ENCODE measurements at regions not wholly inside any gene's neighbourhood (a gene's known extent, or its start where the extent isn't known, plus 50 kb on each side); places are given as distances from the start of the nearest gene placed in this dataset.

- peaks cover 6 to 23% (median 12%) of the 10 kb centered on the region in 3 experiments for H3K36me3 Mint-ChIP-seq (ENCODE audit: insufficient read depth in 1 of 3, low read depth in 3 of 3)
- no peak overlapping the region for H3K14ac ChIP-seq (ENCODE audit: insufficient read depth, low read length)
- no peak overlapping the region for H3K4me2 ChIP-seq (ENCODE audit: insufficient read depth, insufficient read length, low read length)
- H3K27me3 Mint-ChIP-seq (ENCODE audit: low read depth) = no peaks in the 10 kb centered on the region
- H3K4ac ChIP-seq (ENCODE audit: low read depth, low read length) = no peak overlapping the region
- H2BK20ac ChIP-seq (ENCODE audit: low read depth, low read length, poor library complexity, severe bottlenecking) = no peak overlapping the region
- no peak overlapping the region for H2AK5ac ChIP-seq (ENCODE audit: insufficient read length, low read length)
- H4K8ac ChIP-seq (replicated peaks; ENCODE audit: insufficient read length, low read depth, low read length) = no peak overlapping the region
- H3K23ac ChIP-seq (ENCODE audit: insufficient read length, low read depth, low read length) = no peak overlapping the region
- no peak overlapping the region for H3K18ac ChIP-seq (ENCODE audit: insufficient read length, low read depth, low read length)
- H2AFZ ChIP-seq (ENCODE audit: low read length) = no peak overlapping the region
- no peaks in the 10 kb centered on the region for H3K4me1 Mint-ChIP-seq
- no peaks in the 10 kb centered on the region for H3K27me3 ChIP-seq (ENCODE audit: insufficient read depth, low read length)
- no peak overlapping the region for H2BK120ac ChIP-seq (ENCODE audit: low read depth, low read length, poor library complexity, severe bottlenecking)
- H3T11ph ChIP-seq (ENCODE audit: low read length) = no peak overlapping the region
- H2BK5ac ChIP-seq (ENCODE audit: insufficient read length, low read length) = no peak overlapping the region
- H3K27ac ChIP-seq (ENCODE audit: insufficient read length, low read depth, low read length) = no peak overlapping the region
- H2BK12ac ChIP-seq (ENCODE audit: insufficient read length, low read depth, low read length) = no peak overlapping the region
- DNase-seq = no peak
- H2BK15ac ChIP-seq (ENCODE audit: low read depth, low read length) = no peak overlapping the region
- no peaks in the 10 kb centered on the region for H3K4me1 ChIP-seq (ENCODE audit: insufficient read depth, low read length)
- TF ChIP-seq CTCF (conservative IDR thresholded peaks at IDR 0.05) = no peak
- H3K27ac Mint-ChIP-seq = no peak overlapping the region
- no peak overlapping the region for H3K9ac ChIP-seq (ENCODE audit: extremely low read depth, insufficient read length, low read length)
- H4K5ac ChIP-seq (ENCODE audit: insufficient read length, low read depth, low read length) = no peak overlapping the region
- no peaks in the 10 kb centered on the region for H3K23me2 ChIP-seq (ENCODE audit: insufficient read length, low read depth, low read length, poor library complexity, severe bottlenecking)
- H4K20me1 ChIP-seq (ENCODE audit: control insufficient read depth, insufficient read depth, insufficient read length) = no peaks in the 10 kb centered on the region
- H3K9me3 Mint-ChIP-seq = peaks cover 24 to 37% of the 10 kb centered on the region in 2 experiments
- H3K79me1 ChIP-seq (ENCODE audit: insufficient read depth, low read depth, low read length, poor library complexity, severe bottlenecking) = no peaks in the 10 kb centered on the region
- no CpG with 5 or more reads among the region's 2 CpGs for whole genome bisulfite sequencing (ENCODE audit: extremely low coverage, insufficient read length, low lambda C conversion rate)
- no peaks in the 10 kb centered on the region for H3K9me3 ChIP-seq (ENCODE audit: control insufficient read depth, low read depth, low read length)
- H3K56ac ChIP-seq (ENCODE audit: insufficient read length, low read depth, low read length) = no peak overlapping the region
- H3K4me3 Mint-ChIP-seq = no peak overlapping the region
- H3K79me2 ChIP-seq (ENCODE audit: insufficient read depth, low read length) = no peaks in the 10 kb centered on the region
- no peak overlapping the region for H4K91ac ChIP-seq (ENCODE audit: insufficient read length, low read depth, low read length)
These were observed 251.0 kb upstream of the FAR2 start for GRCh38 chr12:28898038-28898437.

Measured in H9 (cell line).